MM.1S (cell line): ENCODE measurements at regions not wholly inside any gene's neighbourhood (a gene's known extent, or its start where the extent isn't known, plus 50 kb on each side); places are given as distances from the start of the nearest gene placed in this dataset.

Source experiments
- EZH2 ChIP-seq: fragments of 300-600 bp; sonication (generic); optimal IDR thresholded peaks from 2 replicates; pipeline ENCODE3; 2017; ENCODE audit warnings: low read depth, mild to moderate bottlenecking, antibody characterized with exemption, low read length, mixed read lengths
- TF ChIP-seq, protein P1 (sequence below): fragments of 300-600 bp; sonication (generic); IDR thresholded peaks from 2 replicates; pipeline ENCODE4 v1.5.1; 2016; ENCODE audit warnings: antibody characterized with exemption, low read length, mixed read lengths

GRCh38 chr18:37662546-37663339 lies 97.1 kb upstream of the CELF4 start:
- TF ChIP-seq, protein P1, sequence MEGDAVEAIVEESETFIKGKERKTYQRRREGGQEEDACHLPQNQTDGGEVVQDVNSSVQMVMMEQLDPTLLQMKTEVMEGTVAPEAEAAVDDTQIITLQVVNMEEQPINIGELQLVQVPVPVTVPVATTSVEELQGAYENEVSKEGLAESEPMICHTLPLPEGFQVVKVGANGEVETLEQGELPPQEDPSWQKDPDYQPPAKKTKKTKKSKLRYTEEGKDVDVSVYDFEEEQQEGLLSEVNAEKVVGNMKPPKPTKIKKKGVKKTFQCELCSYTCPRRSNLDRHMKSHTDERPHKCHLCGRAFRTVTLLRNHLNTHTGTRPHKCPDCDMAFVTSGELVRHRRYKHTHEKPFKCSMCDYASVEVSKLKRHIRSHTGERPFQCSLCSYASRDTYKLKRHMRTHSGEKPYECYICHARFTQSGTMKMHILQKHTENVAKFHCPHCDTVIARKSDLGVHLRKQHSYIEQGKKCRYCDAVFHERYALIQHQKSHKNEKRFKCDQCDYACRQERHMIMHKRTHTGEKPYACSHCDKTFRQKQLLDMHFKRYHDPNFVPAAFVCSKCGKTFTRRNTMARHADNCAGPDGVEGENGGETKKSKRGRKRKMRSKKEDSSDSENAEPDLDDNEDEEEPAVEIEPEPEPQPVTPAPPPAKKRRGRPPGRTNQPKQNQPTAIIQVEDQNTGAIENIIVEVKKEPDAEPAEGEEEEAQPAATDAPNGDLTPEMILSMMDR = no peak
- no peak for TF ChIP-seq EZH2
